SK-N-SH treated with all-trans-retinoic acid at 6 μM for 48 hours (cell line): ENCODE measurements at regions not wholly inside any gene's neighbourhood (a gene's known extent, or its start where the extent isn't known, plus 50 kb on each side); places are given as distances from the start of the nearest gene placed in this dataset.

Experiments
- ESRRG ChIP-seq: fragments of 250-450 bp; sonication (Bioruptor Pico); IDR thresholded peaks from 2 replicates; pipeline ENCODE4 v1.6.1; 2021; ENCODE audit warnings: mild to moderate bottlenecking
- PPARA ChIP-seq: fragments of 250-450 bp; sonication (Bioruptor Pico); IDR thresholded peaks from 2 replicates; pipeline ENCODE4 v1.5.0; 2020; ENCODE audit warnings: mild to moderate bottlenecking, borderline replicate concordance
- RARB ChIP-seq: fragments of 250-450 bp; sonication (Bioruptor Pico); IDR thresholded peaks from 2 replicates; pipeline ENCODE4 v1.8.0; 2021; ENCODE audit warnings: mild to moderate bottlenecking, moderate library complexity
- ZNF565 ChIP-seq: fragments of 450-650 bp; formaldehyde crosslinking; conservative IDR thresholded peaks from 2 replicates; pipeline ENCODE4 v1.5.0; 2020; ENCODE audit warnings: low read depth, mild to moderate bottlenecking, moderate library complexity

GRCh38 chr2:120477831-120478481, 132.0 kb downstream of the INHBB start:
- TF ChIP-seq RARB (CRISPR knock-in tag) (no peak), ESRRG (CRISPR knock-in tag) (no peak), PPARA (CRISPR knock-in tag) (no peak), ZNF565 (CRISPR knock-in tag) (no peak)
